IPS-NIHi7 (cell line): ENCODE measurements at regions not wholly inside any gene's neighbourhood (a gene's known extent, or its start where the extent isn't known, plus 50 kb on each side); places are given as distances from the start of the nearest gene placed in this dataset.
"Not testable (repeated sequence)": the region's sequence is repeated elsewhere in the genome, so short reads cannot be mapped to it uniquely, and the experiment has no call there.

Experiments used
- DNase-seq: peaks from one replicate; pipeline ENCODE4 v3.0.0; 2012; ENCODE audit warnings: mixed read lengths; ENCODE audit errors: extremely low spot score

GRCh38 chr13:48844676-48845075 lies 131.0 kb upstream of the FNDC3A start:
- no peak for DNase-seq

- DNase-seq: no peak
Observed at GRCh38 chr13:48849515-48849914, 126.2 kb upstream of the FNDC3A start.

- no peak for DNase-seq
Observed at GRCh38 chr13:48851707-48852106, 124.0 kb upstream of the FNDC3A start.

GRCh38 chr13:48852911-48853727 lies 122.6 kb upstream of the FNDC3A start:
- no peak for DNase-seq

GRCh38 chr13:48853728-48854102 lies 122.0 kb upstream of the FNDC3A start:
- DNase-seq: no peak

- DNase-seq: no peak
Observed at GRCh38 chr13:48857576-48857975, 118.1 kb upstream of the FNDC3A start.

- DNase-seq: no peak
Observed at GRCh38 chr13:48858122-48858902, 117.4 kb upstream of the FNDC3A start.

GRCh38 chr13:48859272-48860105 lies 116.2 kb upstream of the FNDC3A start:
- DNase-seq: peak; percentile 52

- DNase-seq: no peak
Observed at GRCh38 chr13:48860364-48860763, 115.3 kb upstream of the FNDC3A start.

GRCh38 chr13:48862572-48862971 lies 113.1 kb upstream of the FNDC3A start:
- no peak for DNase-seq

GRCh38 chr13:48864100-48864499 lies 111.6 kb upstream of the FNDC3A start:
- no peak for DNase-seq

- no peak for DNase-seq
Observed at GRCh38 chr13:48866249-48866648, 109.5 kb upstream of the FNDC3A start.

GRCh38 chr13:48873081-48873480 lies 102.6 kb upstream of the FNDC3A start:
- no peak for DNase-seq

- DNase-seq: peak; percentile 64
Observed at GRCh38 chr13:48873587-48873986, 102.1 kb upstream of the FNDC3A start.

GRCh38 chr13:48874165-48874564 lies 101.5 kb upstream of the FNDC3A start:
- no peak for DNase-seq

- DNase-seq: no peak
Observed at GRCh38 chr13:48875047-48875446, 100.7 kb upstream of the FNDC3A start.

- DNase-seq: no peak
Observed at GRCh38 chr13:48876289-48876688, 99.4 kb upstream of the FNDC3A start.

GRCh38 chr13:48879432-48879831 lies 96.3 kb upstream of the FNDC3A start:
- DNase-seq: no peak

GRCh38 chr13:48879854-48880253 lies 95.9 kb upstream of the FNDC3A start:
- DNase-seq: no peak

GRCh38 chr13:48883786-48884185 lies 91.9 kb upstream of the FNDC3A start:
- DNase-seq: not testable (repeated sequence)

GRCh38 chr13:48885027-48885395 lies 90.7 kb upstream of the FNDC3A start:
- DNase-seq: no peak

- no peak for DNase-seq
Observed at GRCh38 chr13:48888613-48889012, 87.1 kb upstream of the FNDC3A start.
